PC-9 (cell line): ENCODE measurements at regions not wholly inside any gene's neighbourhood (a gene's known extent, or its start where the extent isn't known, plus 50 kb on each side); places are given as distances from the start of the nearest gene placed in this dataset.

Experiments used
- CTCF ChIP-seq: fragments of 200-600 bp; sonication (generic); conservative IDR thresholded peaks from 2 replicates; pipeline ENCODE4 v1.6.1; 2017; ENCODE audit warnings: mixed run types, antibody characterized with exemption, mild to moderate bottlenecking, moderate library complexity
- EZH2 ChIP-seq: fragments of 200-600 bp; sonication (generic); IDR thresholded peaks from 2 replicates; pipeline ENCODE4 v1.8.0; 2017; ENCODE audit warnings: antibody characterized with exemption, low read depth

- TF ChIP-seq CTCF = no peak
- TF ChIP-seq EZH2 = no peak
Observed at GRCh38 chr5:165405340-165405739, 1899.9 kb downstream of the MAT2B start.
